HK-2 (cell line): ENCODE measurements at regions not wholly inside any gene's neighbourhood (a gene's known extent, or its start where the extent isn't known, plus 50 kb on each side); places are given as distances from the start of the nearest gene placed in this dataset.

Experiments
- DNase-seq: peaks from one replicate; pipeline ENCODE4 v3.0.0-alpha.2; 2018; ENCODE audit not compliant: unreplicated experiment

GRCh38 chr10:108425283-108425964 is 1260.9 kb upstream of the SORCS1 start:
- DNase-seq = no peak

- DNase-seq = no peak
Observed at GRCh38 chr10:108424656-108425055, 1260.2 kb upstream of the SORCS1 start.

DNA sequence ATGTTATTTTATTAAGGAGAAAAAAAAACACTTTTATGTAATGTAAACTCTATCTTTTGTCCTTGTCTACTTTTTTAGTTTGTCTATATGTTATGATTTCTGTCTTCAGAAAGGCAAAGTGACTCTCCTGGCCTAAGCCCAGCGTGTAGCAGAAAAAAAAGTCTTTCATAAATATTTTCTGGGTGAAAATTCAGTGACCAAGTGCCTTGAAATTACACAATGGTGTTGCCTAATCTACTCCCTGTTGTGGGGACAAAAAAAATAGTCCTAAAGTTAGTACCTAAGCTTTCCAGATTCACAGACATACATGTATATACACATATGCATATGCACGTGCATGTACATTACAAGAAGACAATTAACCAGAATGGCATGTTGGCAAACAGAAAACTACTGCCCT is 1257.8 kb upstream of the SORCS1 start:
- no peak for DNase-seq

DNA sequence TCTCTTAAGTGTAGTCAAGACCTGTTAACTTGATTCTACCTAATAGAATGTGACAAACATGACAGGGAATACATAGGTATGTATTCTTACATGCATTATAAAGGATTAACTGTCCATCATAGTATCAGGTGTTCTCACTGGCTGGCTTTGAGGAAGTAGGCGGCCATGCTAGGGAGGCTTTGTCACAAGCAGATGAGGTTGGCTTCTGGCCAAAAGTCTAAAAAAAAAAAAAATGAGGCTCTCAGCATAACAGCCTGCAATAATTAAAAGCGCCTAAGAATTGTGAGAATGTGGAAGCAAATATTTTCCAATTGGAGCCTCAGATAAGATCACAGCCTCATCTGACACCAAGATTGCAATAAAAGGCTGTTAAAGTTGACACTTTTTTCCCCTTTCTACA is 1256.8 kb upstream of the SORCS1 start:
- no peak for DNase-seq

GRCh38 chr10:108413954-108414353 is 1249.4 kb upstream of the SORCS1 start:
- DNase-seq = no peak

- DNase-seq = no peak
Observed at GRCh38 chr10:108412323-108412722, 1247.8 kb upstream of the SORCS1 start.

- no peak for DNase-seq
Observed at GRCh38 chr10:108411894-108412293, 1247.4 kb upstream of the SORCS1 start.

DNA sequence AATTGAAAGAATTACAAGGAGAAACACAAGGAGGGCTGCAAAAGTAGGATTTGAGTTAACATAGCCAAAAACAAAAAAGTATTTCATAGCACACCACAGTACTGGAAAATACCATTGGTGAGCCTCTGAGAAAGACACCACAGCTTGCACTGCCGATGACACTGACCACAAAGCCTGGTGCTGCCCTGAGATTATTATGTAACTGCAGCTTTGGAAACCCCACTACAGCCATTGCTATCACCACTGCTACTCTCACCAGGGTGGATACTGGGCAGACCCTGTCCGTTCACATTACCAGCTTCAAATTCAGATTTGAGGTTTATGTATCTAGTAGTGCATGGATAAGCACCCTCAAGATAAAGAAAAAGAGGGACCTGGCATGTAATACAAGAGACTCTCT is 1246.7 kb upstream of the SORCS1 start:
- DNase-seq = no peak

DNA sequence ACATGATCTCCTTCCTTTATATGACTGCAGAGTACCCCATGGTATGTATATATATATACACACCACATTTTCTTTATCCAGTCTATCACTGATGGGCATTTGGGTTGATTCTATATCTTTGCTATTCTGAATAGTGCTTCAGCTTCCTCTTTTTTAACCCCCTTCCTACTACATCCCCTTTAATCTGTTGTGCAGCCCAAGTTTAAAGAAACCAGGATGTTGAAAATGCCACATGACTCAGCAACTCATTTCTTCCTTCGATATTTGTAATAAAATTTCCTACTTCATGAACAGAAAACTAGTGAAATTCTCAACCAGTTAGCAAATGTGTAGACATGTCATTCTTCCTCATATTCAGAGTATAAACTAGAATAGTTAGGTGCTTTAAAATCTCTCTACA is 1245.7 kb upstream of the SORCS1 start:
- no peak for DNase-seq

DNA sequence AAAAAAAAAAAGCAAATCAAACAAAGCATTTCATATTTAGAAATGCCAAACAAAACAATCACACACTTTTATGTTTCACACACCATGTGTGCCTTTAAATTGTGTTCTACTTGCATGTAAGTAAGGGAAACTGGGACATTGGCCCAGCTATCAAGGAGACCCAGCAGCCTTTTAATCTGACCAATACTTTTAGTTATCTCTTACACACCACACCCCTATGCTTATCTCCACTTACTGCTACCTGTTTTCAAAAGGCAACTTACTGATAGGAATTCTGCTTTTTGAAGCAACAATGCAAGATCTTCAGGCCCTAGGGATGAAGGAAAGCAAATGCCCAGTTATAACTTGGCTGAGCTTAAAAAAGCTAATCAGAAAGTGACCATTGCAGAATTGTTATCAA is 1244.8 kb upstream of the SORCS1 start:
- no peak for DNase-seq

GRCh38 chr10:108404155-108404554 is 1239.6 kb upstream of the SORCS1 start:
- DNase-seq = no peak

DNA sequence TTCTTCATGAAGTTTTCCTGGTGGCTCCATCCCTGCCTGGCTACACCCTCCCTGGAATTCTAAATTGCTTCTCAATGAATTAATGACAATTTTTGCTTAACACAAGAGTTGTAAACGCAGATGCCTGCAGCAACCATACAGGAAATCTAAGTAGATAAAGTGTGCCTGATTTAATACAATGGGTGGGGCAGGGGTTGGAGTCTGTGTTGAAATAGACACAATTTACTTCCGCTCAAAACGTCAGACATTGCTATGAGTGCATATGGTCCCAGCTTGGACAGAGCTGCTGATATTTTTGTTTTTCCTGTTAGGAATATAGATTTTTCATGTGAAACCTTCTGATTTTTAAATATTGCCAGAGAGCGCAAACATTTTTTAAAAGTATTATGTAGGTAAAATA is 1235.0 kb upstream of the SORCS1 start:
- no peak for DNase-seq

DNA sequence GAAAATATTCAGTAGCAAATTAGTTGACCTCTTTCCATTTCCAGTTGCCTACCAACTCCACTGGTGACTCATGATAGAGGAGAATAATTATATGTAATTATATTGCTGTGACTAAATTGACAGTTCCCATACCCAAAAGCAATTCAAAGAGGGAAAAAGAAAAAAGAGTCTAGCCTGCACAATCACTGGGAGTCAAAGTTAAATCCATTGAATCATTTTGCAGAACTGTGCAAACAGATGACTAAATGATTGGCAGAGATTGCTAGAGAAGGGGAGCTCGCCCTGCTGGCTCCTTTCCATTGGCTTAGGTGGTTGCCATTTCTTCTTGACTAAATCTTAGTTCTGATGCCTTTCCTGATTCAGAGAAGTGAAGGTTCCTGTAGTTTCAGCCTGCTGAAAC is 1228.6 kb upstream of the SORCS1 start:
- no peak for DNase-seq

DNA sequence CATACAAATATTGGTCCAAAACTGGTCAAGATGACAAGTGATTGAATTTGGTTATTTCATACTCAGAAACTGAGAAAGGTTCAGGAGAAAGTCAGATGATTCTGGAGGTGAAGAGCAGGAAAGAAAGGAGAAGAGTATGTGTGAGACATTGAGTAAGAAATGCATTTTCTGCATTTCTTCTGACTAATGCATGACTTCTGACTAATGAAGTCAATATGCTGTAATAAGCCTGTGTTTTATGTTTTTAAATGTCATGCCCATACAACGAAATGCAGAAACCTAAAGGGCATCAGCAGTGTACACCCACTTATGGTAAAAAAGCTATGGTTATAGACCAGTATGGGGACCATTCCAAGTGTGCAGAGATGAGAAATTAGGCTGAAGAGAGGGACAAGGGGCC is 1227.8 kb upstream of the SORCS1 start:
- DNase-seq = no peak

GRCh38 chr10:108388706-108389105 is 1224.2 kb upstream of the SORCS1 start:
- no peak for DNase-seq

DNA sequence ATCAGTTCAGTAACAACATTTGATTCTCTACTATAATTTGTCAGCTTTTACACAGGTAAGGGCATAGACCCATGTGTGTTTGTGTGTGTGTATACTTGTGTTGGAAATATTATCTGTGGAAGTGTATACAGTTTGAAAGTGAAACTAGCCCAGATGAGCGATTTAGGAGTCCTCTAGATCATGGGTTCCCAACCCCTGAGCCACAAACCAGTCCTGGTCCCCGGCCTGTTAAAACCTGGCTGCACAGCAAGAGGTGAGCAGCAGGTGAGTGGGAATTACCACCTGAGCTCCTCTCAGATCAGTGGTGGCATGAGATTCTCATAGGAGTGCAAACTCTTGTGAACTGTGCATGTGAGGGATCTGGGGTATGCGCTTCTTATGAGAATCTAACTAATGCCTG is 1221.5 kb upstream of the SORCS1 start:
- DNase-seq = no peak

GRCh38 chr10:108384378-108384777 is 1219.9 kb upstream of the SORCS1 start:
- no peak for DNase-seq

DNA sequence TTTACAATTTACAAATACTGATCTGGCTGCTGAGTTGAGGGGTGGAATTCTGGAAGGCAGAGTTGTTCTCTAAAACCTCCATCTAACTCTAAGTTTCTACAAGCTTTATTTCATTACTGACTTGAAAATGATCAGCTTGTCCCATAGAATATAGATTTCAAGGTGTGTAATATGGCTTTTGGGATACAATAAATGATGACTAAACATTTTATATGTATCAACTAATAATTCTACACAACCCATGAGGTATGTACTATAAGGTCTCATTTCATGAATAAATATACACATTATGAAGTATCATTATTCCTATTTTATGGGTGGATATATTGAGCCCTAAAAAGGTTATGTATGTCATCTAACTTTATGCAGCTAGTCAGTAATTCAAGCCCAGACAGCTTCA is 1214.3 kb upstream of the SORCS1 start:
- no peak for DNase-seq

- no peak for DNase-seq
Observed at GRCh38 chr10:108375691-108376090, 1211.2 kb upstream of the SORCS1 start.

DNA sequence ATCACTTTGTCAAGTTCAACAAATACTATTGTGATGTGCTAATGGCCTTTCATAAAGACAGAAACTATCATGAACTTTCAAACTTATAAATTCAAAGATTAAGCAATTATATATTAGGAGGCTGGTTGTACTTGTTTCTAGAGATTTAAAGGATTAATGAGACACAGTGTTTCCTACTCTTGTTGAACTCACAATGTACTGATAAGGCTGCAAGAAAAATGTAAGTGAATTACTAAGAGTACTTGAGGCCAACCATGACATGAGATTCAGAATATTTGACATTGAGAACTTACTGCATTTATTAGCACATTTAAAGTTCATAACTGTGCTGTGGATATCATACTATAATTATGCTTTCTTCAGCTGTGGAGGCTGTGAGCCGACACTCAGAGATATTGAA is 1210.5 kb upstream of the SORCS1 start:
- DNase-seq = no peak

- no peak for DNase-seq
Observed at GRCh38 chr10:108365541-108365940, 1201.0 kb upstream of the SORCS1 start.

GRCh38 chr10:108363576-108363975 is 1199.1 kb upstream of the SORCS1 start:
- no peak for DNase-seq

- no peak for DNase-seq
Observed at GRCh38 chr10:108362961-108363360, 1198.5 kb upstream of the SORCS1 start.

DNA sequence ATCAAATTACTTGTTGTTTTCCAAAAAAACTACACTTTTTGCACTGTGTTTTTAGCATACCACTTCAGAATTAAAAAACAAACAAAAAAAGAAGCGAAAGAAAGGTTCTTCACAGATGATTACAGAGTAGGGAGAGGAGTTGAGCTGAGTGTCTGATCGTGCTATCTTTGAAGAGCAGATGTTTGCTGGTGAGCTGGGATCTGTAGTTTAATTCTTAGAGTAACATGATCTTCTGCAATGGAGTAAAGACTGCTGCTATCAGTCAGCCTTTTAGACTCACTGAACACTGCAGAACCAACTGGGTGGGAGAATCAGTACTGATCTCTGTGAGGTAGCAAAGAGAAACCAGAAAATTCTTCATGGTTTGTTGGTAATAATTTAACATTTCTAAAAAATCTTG is 1197.8 kb upstream of the SORCS1 start:
- no peak for DNase-seq
